MM.1S (cell line): ENCODE measurements at regions not wholly inside any gene's neighbourhood (a gene's known extent, or its start where the extent isn't known, plus 50 kb on each side); places are given as distances from the start of the nearest gene placed in this dataset.

ENCODE experiments used
- DNase-seq: peaks from one replicate; pipeline ENCODE4 v3.0.0-alpha.2; 2015
- H2AFZ ChIP-seq: fragments of 300-600 bp; sonication (generic); 2 replicates; pipeline ENCODE4 v1.6.0; 2016; ENCODE audit warnings: antibody characterized with exemption, low read length
- H3F3A ChIP-seq: fragments of 300-600 bp; sonication (generic); 2 replicates; pipeline ENCODE4 v1.6.1; 2016; ENCODE audit warnings: mild to moderate bottlenecking, antibody characterized with exemption, low read length, moderate library complexity, mixed read lengths; ENCODE audit not compliant: insufficient read depth
- H3K27ac ChIP-seq: fragments of 300-600 bp; sonication (generic); 2 replicates; pipeline ENCODE4 v1.5.1; 2016; ENCODE audit warnings: mild to moderate bottlenecking, low read length
- H3K27me3 ChIP-seq: fragments of 300-600 bp; sonication (generic); replicated peaks from 2 replicates; pipeline ENCODE4 v1.6.0; 2016; ENCODE audit warnings: low read length; ENCODE audit not compliant: insufficient read depth
- H3K36me3 ChIP-seq: fragments of 300-600 bp; sonication (generic); replicated peaks from 2 replicates; pipeline ENCODE4 v1.6.1; 2016; ENCODE audit warnings: mild to moderate bottlenecking, low read length, mixed read lengths; ENCODE audit not compliant: insufficient read depth
- H3K4me1 ChIP-seq: fragments of 300-600 bp; sonication (generic); 2 replicates; pipeline ENCODE4 v1.6.1; 2016; ENCODE audit warnings: low read length, mixed read lengths
- H3K4me2 ChIP-seq: fragments of 300-600 bp; sonication (generic); 2 replicates; pipeline ENCODE4 v1.6.0; 2016; ENCODE audit warnings: low read depth, low read length
- H3K4me3 ChIP-seq: fragments of 300-600 bp; sonication (generic); 2 replicates; pipeline ENCODE4 v1.5.1; 2016; ENCODE audit warnings: low read length, mixed read lengths
- H3K79me2 ChIP-seq: fragments of 300-600 bp; sonication (generic); 2 replicates; pipeline ENCODE4 v1.6.1; 2016; ENCODE audit warnings: mixed run types, low read length, mixed read lengths
- H3K9ac ChIP-seq: fragments of 300-600 bp; sonication (generic); 2 replicates; pipeline ENCODE4 v1.6.1; 2016; ENCODE audit warnings: low read length, mixed read lengths
- H3K9me2 ChIP-seq: fragments of 300-600 bp; sonication (generic); replicated peaks from 2 replicates; pipeline ENCODE4 v1.6.1; 2016; ENCODE audit warnings: mild to moderate bottlenecking, low read length, mixed read lengths; ENCODE audit not compliant: insufficient read depth
- H3K9me3 ChIP-seq: fragments of 300-600 bp; sonication (generic); replicated peaks from 2 replicates; pipeline ENCODE4 v1.6.1; 2016; ENCODE audit warnings: mild to moderate bottlenecking, low read length, mixed read lengths; ENCODE audit not compliant: insufficient read depth
- H4K20me1 ChIP-seq: fragments of 300-600 bp; sonication (generic); 2 replicates; pipeline ENCODE4 v1.6.1; 2016; ENCODE audit warnings: mild to moderate bottlenecking, low read length, moderate library complexity, mixed read lengths; ENCODE audit not compliant: insufficient read depth
- EZH2 ChIP-seq: fragments of 300-600 bp; sonication (generic); optimal IDR thresholded peaks from 2 replicates; pipeline ENCODE3; 2017; ENCODE audit warnings: low read depth, mild to moderate bottlenecking, antibody characterized with exemption, low read length, mixed read lengths
- EZH2phosphoT487 ChIP-seq: fragments of 300-600 bp; sonication (generic); IDR thresholded peaks from 2 replicates; pipeline ENCODE4 v1.6.1; 2018; ENCODE audit warnings: antibody characterized with exemption, low read length
- TF ChIP-seq, protein P1 (sequence below): fragments of 300-600 bp; sonication (generic); IDR thresholded peaks from 2 replicates; pipeline ENCODE4 v1.5.1; 2016; ENCODE audit warnings: antibody characterized with exemption, low read length, mixed read lengths

DNA sequence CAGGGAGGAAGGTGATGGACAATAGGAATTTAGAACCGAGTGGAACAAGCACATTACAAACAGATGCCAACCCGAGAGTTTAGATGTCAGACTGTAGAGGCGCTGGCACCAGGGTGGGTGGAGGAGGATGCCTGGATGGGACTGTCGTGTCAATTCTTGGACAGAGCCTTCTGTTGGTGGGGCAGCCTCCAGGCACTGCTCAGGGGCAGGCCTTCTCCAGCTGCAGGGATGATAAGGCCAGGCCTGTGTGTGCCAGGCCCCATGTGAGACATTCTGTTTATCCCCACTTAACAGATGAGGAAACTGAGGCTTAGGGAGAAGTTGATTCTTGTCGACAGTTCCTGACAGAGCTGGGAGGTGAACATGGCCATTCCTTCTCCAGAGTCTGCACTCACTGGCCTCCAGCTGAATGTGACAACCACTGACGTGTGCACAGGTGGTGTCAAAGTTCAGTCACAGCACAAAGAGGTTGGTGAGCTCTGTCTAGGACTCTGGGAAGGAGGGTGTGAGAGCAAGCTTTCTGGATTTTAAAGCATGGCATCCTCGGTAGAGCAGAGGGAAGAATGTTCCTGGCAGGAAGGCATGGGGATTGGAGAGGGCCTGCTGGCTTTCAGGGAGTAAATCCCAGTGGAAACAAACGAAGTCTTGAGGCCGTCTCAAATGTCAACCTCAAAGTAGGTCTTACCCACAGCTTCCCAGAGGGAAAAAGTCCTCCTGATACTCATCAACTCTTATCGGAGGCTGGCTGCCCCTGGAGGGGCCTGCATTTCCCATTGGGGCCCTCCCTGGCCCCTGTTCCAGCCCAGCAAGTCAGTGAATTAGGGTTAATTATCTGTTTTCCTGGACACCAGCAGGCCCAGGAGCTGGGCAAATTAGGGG is 52.4 kb downstream of the GLI2 start:
- DNase-seq = no peak
- Histone ChIP-seq H4K20me1 (no peaks in the 10 kb centered on the region), H2AFZ (no peak overlapping the region), H3K9ac (no peak overlapping the region), H3K4me3 (no peak overlapping the region), H3K27me3 (no peaks in the 10 kb centered on the region), H3K36me3 (no peaks in the 10 kb centered on the region), H3F3A (no peaks in the 10 kb centered on the region), H3K79me2 (no peaks in the 10 kb centered on the region), H3K4me1 (no peaks in the 10 kb centered on the region), H3K9me2 (no peaks in the 10 kb centered on the region), H3K4me2 (no peak overlapping the region), H3K27ac (no peak overlapping the region), H3K9me3 (no peaks in the 10 kb centered on the region)
- no peak for TF ChIP-seq EZH2phosphoT487
- TF ChIP-seq, protein P1, sequence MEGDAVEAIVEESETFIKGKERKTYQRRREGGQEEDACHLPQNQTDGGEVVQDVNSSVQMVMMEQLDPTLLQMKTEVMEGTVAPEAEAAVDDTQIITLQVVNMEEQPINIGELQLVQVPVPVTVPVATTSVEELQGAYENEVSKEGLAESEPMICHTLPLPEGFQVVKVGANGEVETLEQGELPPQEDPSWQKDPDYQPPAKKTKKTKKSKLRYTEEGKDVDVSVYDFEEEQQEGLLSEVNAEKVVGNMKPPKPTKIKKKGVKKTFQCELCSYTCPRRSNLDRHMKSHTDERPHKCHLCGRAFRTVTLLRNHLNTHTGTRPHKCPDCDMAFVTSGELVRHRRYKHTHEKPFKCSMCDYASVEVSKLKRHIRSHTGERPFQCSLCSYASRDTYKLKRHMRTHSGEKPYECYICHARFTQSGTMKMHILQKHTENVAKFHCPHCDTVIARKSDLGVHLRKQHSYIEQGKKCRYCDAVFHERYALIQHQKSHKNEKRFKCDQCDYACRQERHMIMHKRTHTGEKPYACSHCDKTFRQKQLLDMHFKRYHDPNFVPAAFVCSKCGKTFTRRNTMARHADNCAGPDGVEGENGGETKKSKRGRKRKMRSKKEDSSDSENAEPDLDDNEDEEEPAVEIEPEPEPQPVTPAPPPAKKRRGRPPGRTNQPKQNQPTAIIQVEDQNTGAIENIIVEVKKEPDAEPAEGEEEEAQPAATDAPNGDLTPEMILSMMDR = no peak
- TF ChIP-seq EZH2 = no peak

DNA sequence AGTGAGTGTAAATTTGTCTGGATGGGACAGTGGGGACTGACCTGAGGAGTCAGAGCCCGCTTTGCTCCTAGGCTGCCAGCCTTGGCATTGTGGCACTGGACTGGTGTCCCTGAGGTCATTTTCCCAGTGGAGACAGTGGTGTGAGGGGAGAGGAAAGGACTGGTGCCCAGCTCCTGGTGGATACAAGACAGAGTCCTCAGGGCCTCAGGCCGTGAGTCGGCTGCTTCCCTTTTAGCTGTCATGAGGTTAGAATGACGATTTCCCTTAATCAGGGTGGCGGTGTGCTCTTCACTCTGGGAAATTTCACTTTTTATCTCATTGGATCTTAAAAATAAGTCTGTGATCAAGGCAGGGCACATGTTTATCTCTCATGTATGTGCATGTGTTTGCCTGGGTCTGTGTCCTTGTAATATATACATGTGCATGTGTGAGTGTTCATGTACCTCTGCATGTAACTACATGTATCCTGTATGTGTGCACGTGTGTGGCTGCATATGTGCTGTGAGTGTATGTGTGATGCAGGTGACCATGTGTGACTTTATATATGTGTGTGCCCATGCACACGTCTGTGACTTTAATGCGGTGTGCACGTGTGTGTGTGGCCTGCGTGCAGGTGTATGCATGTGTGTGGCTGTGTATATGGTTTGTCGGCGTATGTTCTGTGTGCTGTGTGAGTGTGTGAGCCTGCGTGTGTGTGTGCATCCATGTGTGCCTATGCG is 55.7 kb downstream of the GLI2 start:
- no peaks in the 10 kb centered on the region for H4K20me1 ChIP-seq
- H3K4me3 ChIP-seq = no peak overlapping the region
- H3K9ac ChIP-seq = no peak overlapping the region
- no peak overlapping the region for H2AFZ ChIP-seq
- H3K36me3 ChIP-seq = no peaks in the 10 kb centered on the region
- no peaks in the 10 kb centered on the region for H3K27me3 ChIP-seq
- H3K9me2 ChIP-seq = no peaks in the 10 kb centered on the region
- no peaks in the 10 kb centered on the region for H3K79me2 ChIP-seq
- TF ChIP-seq EZH2 (no peak), EZH2phosphoT487 (no peak)
- TF ChIP-seq, protein P1 = no peak
- H3K27ac ChIP-seq = no peak overlapping the region
- H3K4me1 ChIP-seq = no peaks in the 10 kb centered on the region
- H3K9me3 ChIP-seq = no peaks in the 10 kb centered on the region
- H3K4me2 ChIP-seq = no peak overlapping the region
- no peak for DNase-seq
- no peaks in the 10 kb centered on the region for H3F3A ChIP-seq

DNA sequence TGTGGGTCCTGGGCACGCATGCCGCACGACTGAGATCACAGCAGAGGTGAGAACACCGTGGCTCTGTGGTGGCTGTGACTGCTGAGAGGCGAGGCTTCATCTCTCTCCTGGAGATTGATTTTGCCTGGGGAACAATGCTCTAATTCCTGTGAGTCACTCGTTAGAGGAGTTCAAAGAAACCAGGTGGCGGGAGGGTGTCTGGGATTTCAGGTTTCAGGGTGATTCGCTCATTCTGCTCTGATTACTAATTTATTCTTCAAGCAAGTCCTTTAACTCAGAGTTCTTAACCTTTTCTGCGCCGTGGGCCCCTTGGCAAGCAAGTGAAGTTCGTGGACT is 56.3 kb downstream of the GLI2 start:
- TF ChIP-seq, protein P1 = no peak
- TF ChIP-seq EZH2 = no peak
- no peak for TF ChIP-seq EZH2phosphoT487
- Histone ChIP-seq H3F3A (no peaks in the 10 kb centered on the region), H3K27me3 (no peaks in the 10 kb centered on the region), H4K20me1 (no peaks in the 10 kb centered on the region), H3K4me2 (no peak overlapping the region), H2AFZ (no peak overlapping the region), H3K9me2 (no peaks in the 10 kb centered on the region), H3K27ac (no peak overlapping the region), H3K36me3 (no peaks in the 10 kb centered on the region), H3K79me2 (no peaks in the 10 kb centered on the region), H3K4me1 (no peaks in the 10 kb centered on the region), H3K9ac (no peak overlapping the region), H3K9me3 (no peaks in the 10 kb centered on the region), H3K4me3 (no peak overlapping the region)
- no peak for DNase-seq
